Panc1 (cell line): ENCODE measurements at regions not wholly inside any gene's neighbourhood (a gene's known extent, or its start where the extent isn't known, plus 50 kb on each side); places are given as distances from the start of the nearest gene placed in this dataset.
"Not testable (repeated sequence)": the region's sequence is repeated elsewhere in the genome, so short reads cannot be mapped to it uniquely, and the experiment has no call there.

ENCODE experiments used
- POLR2AphosphoS5 ChIP-seq: IDR thresholded peaks from 2 replicates; pipeline ENCODE4 v1.6.1; 2012; ENCODE audit warnings: mild to moderate bottlenecking, low read depth, low read length, moderate library complexity
- SIN3A ChIP-seq: IDR thresholded peaks from 2 replicates; pipeline ENCODE4 v1.6.1; 2012; ENCODE audit warnings: low read depth, mild to moderate bottlenecking, low read length, moderate library complexity, borderline replicate concordance; ENCODE audit not compliant: insufficient read depth
- TF ChIP-seq, protein P1 (sequence below): fragments of 450-650 bp; IDR thresholded peaks from 2 replicates; pipeline ENCODE4 v1.5.1; 2017; ENCODE audit warnings: mild to moderate bottlenecking

DNA sequence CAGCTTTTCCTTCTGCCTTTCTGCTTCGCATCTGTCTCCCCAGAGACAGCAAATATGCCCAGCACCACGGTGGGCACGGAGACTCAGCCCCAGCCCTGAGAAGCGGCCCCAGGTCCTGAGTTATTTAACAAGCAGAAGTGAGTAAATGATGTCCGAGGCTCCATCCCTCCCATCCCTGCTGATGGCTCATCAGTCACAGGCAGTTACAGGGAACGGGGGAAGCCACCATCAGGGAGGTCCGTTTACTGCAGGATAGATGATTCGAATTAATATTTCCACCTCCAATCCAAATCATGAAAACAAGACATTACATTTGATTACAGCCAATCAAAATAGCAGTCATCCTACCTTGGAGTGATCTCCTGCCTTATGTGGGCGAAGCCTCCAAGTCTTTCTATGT is 358.7 kb downstream of the ADGRD1 start:
- TF ChIP-seq POLR2AphosphoS5, SIN3A: not testable (repeated sequence)
- TF ChIP-seq, protein P1, sequence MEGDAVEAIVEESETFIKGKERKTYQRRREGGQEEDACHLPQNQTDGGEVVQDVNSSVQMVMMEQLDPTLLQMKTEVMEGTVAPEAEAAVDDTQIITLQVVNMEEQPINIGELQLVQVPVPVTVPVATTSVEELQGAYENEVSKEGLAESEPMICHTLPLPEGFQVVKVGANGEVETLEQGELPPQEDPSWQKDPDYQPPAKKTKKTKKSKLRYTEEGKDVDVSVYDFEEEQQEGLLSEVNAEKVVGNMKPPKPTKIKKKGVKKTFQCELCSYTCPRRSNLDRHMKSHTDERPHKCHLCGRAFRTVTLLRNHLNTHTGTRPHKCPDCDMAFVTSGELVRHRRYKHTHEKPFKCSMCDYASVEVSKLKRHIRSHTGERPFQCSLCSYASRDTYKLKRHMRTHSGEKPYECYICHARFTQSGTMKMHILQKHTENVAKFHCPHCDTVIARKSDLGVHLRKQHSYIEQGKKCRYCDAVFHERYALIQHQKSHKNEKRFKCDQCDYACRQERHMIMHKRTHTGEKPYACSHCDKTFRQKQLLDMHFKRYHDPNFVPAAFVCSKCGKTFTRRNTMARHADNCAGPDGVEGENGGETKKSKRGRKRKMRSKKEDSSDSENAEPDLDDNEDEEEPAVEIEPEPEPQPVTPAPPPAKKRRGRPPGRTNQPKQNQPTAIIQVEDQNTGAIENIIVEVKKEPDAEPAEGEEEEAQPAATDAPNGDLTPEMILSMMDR = not testable (repeated sequence)
